ENCODE measurements at regions not wholly inside any gene's neighbourhood (a gene's known extent, or its start where the extent isn't known, plus 50 kb on each side); places are given as distances from the start of the nearest gene placed in this dataset.
A peak's percentile ranks its signal among the peaks of the same experiment; 100 is the strongest.

- no peak overlapping the region for H3K4me3 ChIP-seq
- no peaks in the 10 kb centered on the region for H3K9me3 ChIP-seq (ENCODE audit: control insufficient read depth in 4 of 4, insufficient read depth in 3 of 4, low read length in 3 of 4)
- ATAC-seq (ENCODE audit: insufficient read depth, low FRiP score) (no peak), DNase-seq (no peak)
- H3K27me3 ChIP-seq (ENCODE audit: control insufficient read depth in 3 of 3, insufficient read depth in 3 of 3, low read length in 2 of 3) = no peaks in the 10 kb centered on the region
- H3K36me3 ChIP-seq (ENCODE audit: control insufficient read depth in 4 of 4, insufficient read depth in 4 of 4, low read length in 4 of 4) = no peaks in the 10 kb centered on the region
- H3K4me1 ChIP-seq (ENCODE audit: control insufficient read depth in 5 of 5, insufficient read depth in 5 of 5, low read length in 5 of 5) = peaks cover 0 to 4% (median 3%) of the 10 kb centered on the region in 5 donors
- WGBS, 2 donors = 87 to 88% methylated on average over 3 of the region's 3 CpGs
- no peak overlapping the region for H3K27ac ChIP-seq (ENCODE audit: low read depth in 1 of 2, low read length in 1 of 2)
- no peak overlapping the region for H3K9ac ChIP-seq (ENCODE audit: insufficient read depth in 1 of 2, low read length in 2 of 2)
- TF ChIP-seq CTCF (IDR thresholded peaks at IDR 0.05; ENCODE audit: control extremely low read depth, extremely low read depth) = no peak
Observed at GRCh38 chr3:170814822-170815221, 55.2 kb downstream of the RPL22L1 start.

DNA sequence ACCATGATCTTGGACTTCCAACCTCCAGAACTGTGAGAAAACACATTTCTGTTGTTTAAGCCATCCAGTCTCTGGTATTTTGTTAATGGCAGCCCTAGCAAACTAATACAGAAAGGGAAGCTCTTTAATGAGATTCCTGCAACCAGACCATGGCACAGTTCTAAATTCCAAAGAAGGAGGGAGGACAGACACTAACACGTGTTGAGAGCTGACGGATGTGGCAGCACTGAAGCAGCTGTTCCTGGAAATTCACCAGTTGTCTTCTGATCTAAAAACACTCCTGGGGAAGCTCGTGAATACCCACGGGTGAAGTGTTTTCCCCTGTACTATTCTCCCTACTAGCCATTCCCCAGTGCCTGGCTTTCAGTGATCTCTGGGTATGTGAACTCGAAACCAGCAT, 56.7 kb downstream of the RPL22L1 start:
- Histone ChIP-seq H3K36me3 (ENCODE audit: control insufficient read depth in 4 of 4, insufficient read depth in 4 of 4, low read length in 4 of 4) (no peaks in the 10 kb centered on the region), H3K9ac (ENCODE audit: insufficient read depth in 1 of 2, low read length in 2 of 2) (no peak overlapping the region), H3K4me1 (ENCODE audit: control insufficient read depth in 5 of 5, insufficient read depth in 5 of 5, low read length in 5 of 5) (peaks cover 0 to 4% (median 3%) of the 10 kb centered on the region in 5 donors), H3K9me3 (ENCODE audit: control insufficient read depth in 4 of 4, insufficient read depth in 3 of 4, low read length in 3 of 4) (no peaks in the 10 kb centered on the region), H3K27me3 (ENCODE audit: control insufficient read depth in 3 of 3, insufficient read depth in 3 of 3, low read length in 2 of 3) (no peaks in the 10 kb centered on the region), H3K27ac (ENCODE audit: low read depth in 1 of 2, low read length in 1 of 2) (no peak overlapping the region), H3K4me3 (no peak overlapping the region)
- ATAC-seq (ENCODE audit: insufficient read depth, low FRiP score) = no peak
- WGBS, 2 donors = 80 to 81% methylated on average over 5 of the region's 5 CpGs
- TF ChIP-seq CTCF (IDR thresholded peaks at IDR 0.05; ENCODE audit: control extremely low read depth, extremely low read depth) = no peak
- DNase-seq = no peak

DNA sequence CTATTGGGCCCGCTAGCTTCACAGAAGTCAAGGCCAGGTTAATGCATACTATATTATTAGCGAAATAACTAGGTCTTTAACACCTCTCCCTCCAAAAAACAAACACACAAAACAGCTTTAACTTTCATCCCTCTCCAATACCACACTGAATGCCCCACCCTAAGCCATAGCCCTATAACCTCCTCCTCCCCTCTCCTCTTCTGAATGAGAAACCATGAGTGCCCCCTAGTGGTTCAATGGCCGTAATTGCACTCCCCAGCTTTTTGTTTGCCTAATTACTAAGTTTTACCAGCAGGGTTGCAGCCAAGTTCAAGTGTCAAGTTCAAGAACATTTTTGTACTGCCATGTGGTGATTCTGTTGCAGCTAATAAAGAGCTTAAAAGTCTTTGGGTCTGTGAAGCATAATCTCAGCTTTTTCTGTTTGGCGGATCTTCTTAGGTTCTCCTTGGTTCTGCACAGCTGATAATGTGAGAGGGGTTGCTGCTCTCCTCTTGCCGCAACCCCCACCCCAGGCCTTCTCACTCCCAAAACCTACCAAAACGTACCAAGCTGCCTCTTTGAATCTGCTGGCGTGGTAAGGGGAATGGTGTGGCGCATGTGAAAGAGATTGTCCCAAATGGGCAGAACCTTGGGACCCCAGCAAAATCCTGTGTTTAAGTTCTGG, 57.9 kb downstream of the RPL22L1 start:
- no peak overlapping the region for H3K4me3 ChIP-seq
- peaks cover 0 to 4% (median 3%) of the 10 kb centered on the region in 5 donors for H3K4me1 ChIP-seq (ENCODE audit: control insufficient read depth in 5 of 5, insufficient read depth in 5 of 5, low read length in 5 of 5)
- H3K9me3 ChIP-seq (ENCODE audit: control insufficient read depth in 4 of 4, insufficient read depth in 3 of 4, low read length in 3 of 4) = no peaks in the 10 kb centered on the region
- ATAC-seq (ENCODE audit: insufficient read depth, low FRiP score) (peak; percentile 92), DNase-seq (peak; percentile 82 to 88 (median 87))
- H3K9ac ChIP-seq (ENCODE audit: insufficient read depth in 1 of 2, low read length in 2 of 2) = no peak overlapping the region
- H3K27me3 ChIP-seq (ENCODE audit: control insufficient read depth in 3 of 3, insufficient read depth in 3 of 3, low read length in 2 of 3) = no peaks in the 10 kb centered on the region
- WGBS, 2 donors = 71 to 72% methylated on average over 8 of the region's 8 CpGs
- H3K36me3 ChIP-seq (ENCODE audit: control insufficient read depth in 4 of 4, insufficient read depth in 4 of 4, low read length in 4 of 4) = no peaks in the 10 kb centered on the region
- H3K27ac ChIP-seq (ENCODE audit: low read depth in 1 of 2, low read length in 1 of 2) = no peak overlapping the region
- TF ChIP-seq CTCF (IDR thresholded peaks at IDR 0.05; ENCODE audit: control extremely low read depth, extremely low read depth) = peak; percentile 79

- no peak overlapping the region for H3K4me3 ChIP-seq
- WGBS, 2 donors = 84 to 89% methylated on average over 5 of the region's 5 CpGs
- peaks cover 0 to 4% (median 3%) of the 10 kb centered on the region in 5 donors for H3K4me1 ChIP-seq (ENCODE audit: control insufficient read depth in 5 of 5, insufficient read depth in 5 of 5, low read length in 5 of 5)
- no peak for ATAC-seq (ENCODE audit: insufficient read depth, low FRiP score)
- H3K27me3 ChIP-seq (ENCODE audit: control insufficient read depth in 3 of 3, insufficient read depth in 3 of 3, low read length in 2 of 3) = no peaks in the 10 kb centered on the region
- H3K9me3 ChIP-seq (ENCODE audit: control insufficient read depth in 4 of 4, insufficient read depth in 3 of 4, low read length in 3 of 4) = no peaks in the 10 kb centered on the region
- no peak for DNase-seq
- no peak overlapping the region for H3K27ac ChIP-seq (ENCODE audit: low read depth in 1 of 2, low read length in 1 of 2)
- no peak for TF ChIP-seq CTCF (IDR thresholded peaks at IDR 0.05; ENCODE audit: control extremely low read depth, extremely low read depth)
- no peaks in the 10 kb centered on the region for H3K36me3 ChIP-seq (ENCODE audit: control insufficient read depth in 4 of 4, insufficient read depth in 4 of 4, low read length in 4 of 4)
- H3K9ac ChIP-seq (ENCODE audit: insufficient read depth in 1 of 2, low read length in 2 of 2) = no peak overlapping the region
Observed at GRCh38 chr3:170811515-170811914, 58.5 kb downstream of the RPL22L1 start.
